Aorta (tissue), 5 donors: ENCODE measurements at regions not wholly inside any gene's neighbourhood (a gene's known extent, or its start where the extent isn't known, plus 50 kb on each side); places are given as distances from the start of the nearest gene placed in this dataset.
A peak's percentile ranks its signal among the peaks of the same experiment; 100 is the strongest.

Experiments used
- ATAC-seq: fragments of 200-7000 bp; cut with Tn5 transposase; one replicate; pipeline ENCODE4 v1.9.1; 2022; ENCODE audit warnings: moderate library complexity; ENCODE audit not compliant: low FRiP score
- DNase-seq, 2 donors: peaks; one replicate each; pipeline ENCODE4 v3.0.0-alpha.2; 2020
- H3K27ac ChIP-seq, 2 donors: one replicate each; pipeline ENCODE4 v1.5.1; 2013; ENCODE audit warnings: low read length in 2 of 2, mild to moderate bottlenecking in 2 of 2, moderate library complexity in 2 of 2, control low read depth in 1 of 2, inconsistent platforms in 1 of 2, low read depth in 1 of 2
- H3K27me3 ChIP-seq, 2 donors: one replicate each; pipeline ENCODE4 v1.6.1; 2013; ENCODE audit warnings: control low read depth in 1 of 2, low read length in 1 of 2, mild to moderate bottlenecking in 1 of 2, moderate library complexity in 1 of 2; ENCODE audit not compliant: insufficient read depth in 2 of 2, control insufficient read depth in 1 of 2
- H3K36me3 ChIP-seq, 2 donors: one replicate each; pipeline ENCODE4 v1.6.1; 2013; ENCODE audit warnings: control low read depth in 1 of 2, low read length in 1 of 2, mild to moderate bottlenecking in 1 of 2; ENCODE audit not compliant: insufficient read depth in 2 of 2, control insufficient read depth in 1 of 2
- H3K4me1 ChIP-seq, 2 donors: one replicate each; pipeline ENCODE4 v1.6.1; 2013; ENCODE audit warnings: low read length in 2 of 2, control low read depth in 1 of 2, mild to moderate bottlenecking in 1 of 2, moderate library complexity in 1 of 2; ENCODE audit not compliant: insufficient read depth in 2 of 2, control insufficient read depth in 1 of 2
- H3K4me3 ChIP-seq, 2 donors: one replicate each; pipeline ENCODE4 v1.5.1; 2013; ENCODE audit warnings: low read length in 2 of 2, control low read depth in 1 of 2, mild to moderate bottlenecking in 1 of 2
- H3K9me3 ChIP-seq: one replicate; pipeline ENCODE4 v1.6.1; 2013; ENCODE audit warnings: mild to moderate bottlenecking, low read length; ENCODE audit not compliant: control insufficient read depth
- WGBS, 2 donors: extraction: QIAGEN DNeasy Blood & Tissue Kit; methylation state at CpG; one replicate each; pipeline ENCODE4 v1.1.7; 2013; 5-methylcytosine and 5-hydroxymethylcytosine counted together
- intact Hi-C, 2 donors: fragments of 100-400 bp; cut with DNase I; formaldehyde crosslinking; loops; one replicate each; pipeline versions ENCODE4 v1.14.2 to v1.15.0; 2022
- donor health status: healthy with polysubstance abuse.
- donor health status: Bipolar disorder and iron deficiency.
- donor health status: DM: no; HTN: no; CAD: no.
- donor health status: DM: no; HTN: no; CAD: no.
- donor health status: DM: yes; HTN: yes; CAD: no.

DNA sequence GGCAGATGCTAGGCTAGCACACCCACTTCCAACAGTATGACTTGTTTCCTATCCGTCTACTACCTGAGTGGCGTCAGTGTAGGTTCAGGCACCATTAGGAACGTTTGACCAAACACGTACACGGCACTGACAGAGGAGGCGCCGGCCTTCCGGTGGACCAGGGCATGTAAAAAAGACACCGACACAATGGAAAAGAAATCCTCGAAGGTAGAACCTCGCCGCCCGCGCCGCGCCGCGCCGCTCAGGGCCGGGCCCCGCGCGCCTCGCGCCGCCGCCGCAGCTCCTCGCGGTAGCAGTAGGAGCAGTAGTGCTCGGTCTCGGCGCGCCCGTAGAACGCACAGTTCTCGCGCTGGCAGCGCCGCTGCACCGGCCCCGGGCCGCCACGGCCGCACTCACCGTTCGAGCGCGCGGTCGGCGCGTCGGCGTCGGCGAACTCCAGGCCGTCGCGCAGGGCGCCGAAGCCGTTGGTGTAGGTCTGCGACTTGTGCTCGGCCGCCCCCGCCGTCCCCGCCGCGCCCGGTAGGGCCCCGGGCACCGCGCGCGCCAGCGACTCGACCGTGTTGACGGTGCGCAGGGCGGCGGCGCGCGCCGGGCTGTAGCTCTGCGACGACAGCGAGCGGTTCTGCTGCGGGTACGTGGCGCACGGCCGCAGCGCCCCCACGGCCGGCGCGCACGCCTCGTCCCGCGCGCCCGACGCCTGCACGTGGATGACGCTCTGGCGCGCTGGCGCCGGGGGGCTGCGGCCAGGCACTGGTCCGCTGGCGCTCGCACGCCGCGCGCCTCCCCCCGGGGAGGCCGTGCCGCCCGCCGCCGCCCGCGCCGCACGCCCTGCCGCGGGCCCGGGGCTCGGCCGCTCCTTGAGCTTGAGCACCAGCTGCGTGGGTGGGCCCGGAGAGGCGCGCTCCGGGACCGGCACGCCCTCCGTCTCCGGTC lies 156.7 kb downstream of the KLF13 start:
- ATAC-seq (no peak), DNase-seq (no peak)
- Histone ChIP-seq H3K4me3 (peak overlapping the region in 1 of 2 donors; percentile 1), H3K36me3 (no peaks in the 10 kb centered on the region), H3K27me3 (no peaks in the 10 kb centered on the region), H3K4me1 (peaks cover 0 to under 1% of the 10 kb centered on the region in 2 donors), H3K9me3 (no peaks in the 10 kb centered on the region), H3K27ac (no peak overlapping the region)
- intact Hi-C loops: loop anchor here in 1 of 2 donors (10.0 kb wide), 2 partner anchors 159 to 489 kb away; partner anchors contain the start of genes KLF13 and MTMR10
- WGBS, 2 donors: 4 to 5% methylated on average over 117 to 147 of the region's 147 CpGs

DNA sequence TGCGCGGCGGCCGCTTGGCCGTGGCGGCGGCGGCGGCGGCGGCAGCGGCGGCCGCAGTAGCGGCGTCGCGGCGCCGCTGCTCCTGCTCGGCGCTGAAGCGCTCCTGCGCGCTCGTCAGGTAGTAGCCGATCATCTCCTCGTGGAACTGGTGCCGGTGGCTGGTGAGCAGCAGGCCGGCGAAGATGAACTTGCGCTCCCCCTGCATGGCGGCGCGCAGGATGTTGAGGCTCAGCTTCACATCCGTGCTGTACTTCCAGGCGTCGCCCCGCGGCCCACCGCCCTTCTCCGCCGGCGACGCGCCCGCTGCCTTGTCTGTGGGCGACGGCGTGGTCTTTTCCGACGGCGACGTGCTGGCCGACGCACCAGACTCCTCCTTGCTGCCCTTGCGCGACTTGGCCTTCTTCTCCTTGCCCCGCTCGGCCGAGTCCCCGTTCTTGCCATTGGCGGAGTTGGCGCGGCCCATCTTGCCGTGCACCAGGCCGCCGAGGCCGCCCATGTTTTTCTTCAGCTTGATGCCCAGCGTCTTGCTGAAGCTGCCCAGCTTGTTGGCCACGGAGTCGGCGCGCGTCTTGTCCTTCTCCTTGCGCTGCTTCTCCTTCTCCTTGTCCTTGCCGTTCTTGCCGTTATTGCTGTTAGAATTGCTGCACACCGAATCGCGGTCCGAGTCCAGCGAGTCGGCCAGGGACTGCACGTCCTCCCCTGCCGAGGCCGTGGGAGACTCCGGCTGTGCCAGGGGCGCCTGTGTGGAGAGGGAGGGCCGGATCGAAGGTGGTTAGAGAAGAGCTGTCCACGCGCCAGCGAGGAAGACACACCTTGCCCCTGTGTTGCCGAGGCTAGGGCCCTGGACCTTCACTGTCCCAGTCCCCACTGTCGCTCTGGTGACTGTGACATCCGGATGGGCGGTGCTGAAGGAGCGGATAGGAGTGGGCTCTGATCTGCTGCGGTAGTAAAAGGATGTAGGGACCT lies 157.6 kb downstream of the KLF13 start:
- no peak for DNase-seq
- Histone ChIP-seq H3K27ac (no peak overlapping the region), H3K4me1 (peaks cover 0 to 5% of the 10 kb centered on the region in 2 donors), H3K9me3 (no peaks in the 10 kb centered on the region), H3K27me3 (no peaks in the 10 kb centered on the region), H3K4me3 (no peak overlapping the region), H3K36me3 (no peaks in the 10 kb centered on the region)
- ATAC-seq: no peak
- intact Hi-C loops: loop anchor here in 1 of 2 donors (10.0 kb wide), 2 partner anchors 159 to 489 kb away; partner anchors contain the start of genes KLF13 and MTMR10
- 62% methylated on average over 86 to 100 of the region's 100 CpGs for WGBS, 2 donors

DNA sequence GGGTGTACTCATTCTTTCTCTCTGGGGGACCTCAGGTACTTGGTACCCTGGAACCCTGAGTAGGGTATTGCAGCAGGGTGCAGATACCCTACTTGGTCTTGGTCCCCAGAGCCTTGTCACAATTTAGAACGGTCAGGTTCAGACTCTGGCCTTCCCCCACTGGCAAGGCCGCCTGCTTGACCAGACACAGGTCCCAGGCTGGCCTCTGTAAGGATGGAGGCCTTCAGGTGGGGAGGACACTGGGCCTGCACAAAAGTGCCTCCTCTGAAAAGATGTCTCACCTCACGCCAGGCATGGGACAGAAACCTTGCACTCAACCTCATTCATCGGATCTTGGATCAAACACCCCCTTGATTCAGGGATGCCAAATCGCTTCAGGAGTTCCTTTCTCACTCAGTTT lies 158.4 kb downstream of the KLF13 start:
- intact Hi-C loops: loop anchor here in 1 of 2 donors (5.0 to 10.0 kb wide), 4 partner anchors 48 to 490 kb away; partner anchors contain the start of genes KLF13 and MTMR10
- no peak for DNase-seq

DNA sequence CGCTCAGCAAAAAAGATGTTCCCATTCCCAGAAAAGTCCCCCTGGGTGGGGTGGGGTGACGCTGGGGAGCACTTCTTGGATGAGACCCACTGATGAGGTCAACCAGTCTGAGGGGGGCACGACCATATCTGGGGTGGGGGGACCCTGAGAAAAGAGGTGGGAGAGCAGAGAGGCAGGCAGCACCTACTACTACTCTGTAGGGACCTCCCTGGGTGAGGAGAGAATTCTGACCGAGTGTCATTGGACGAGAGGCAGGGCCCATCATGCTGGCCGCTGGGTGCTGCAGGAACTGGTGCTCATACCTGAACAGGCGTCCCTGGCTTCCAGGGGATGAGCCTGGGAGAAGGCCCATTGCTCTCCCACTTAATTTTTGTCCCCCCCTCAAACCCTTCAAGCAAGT lies 158.8 kb downstream of the KLF13 start:
- H3K4me1 ChIP-seq: peaks cover 0 to 5% of the 10 kb centered on the region in 2 donors
- no peak overlapping the region for H3K4me3 ChIP-seq
- intact Hi-C loops: loop anchor here in 1 of 2 donors (5.0 to 10.0 kb wide), 4 partner anchors 48 to 491 kb away; partner anchors contain the start of genes KLF13 and MTMR10
- no peak for ATAC-seq
- no peaks in the 10 kb centered on the region for H3K36me3 ChIP-seq
- no peaks in the 10 kb centered on the region for H3K27me3 ChIP-seq
- H3K9me3 ChIP-seq: no peaks in the 10 kb centered on the region
- 92 to 95% methylated on average over 7 of the region's 7 CpGs for WGBS, 2 donors
- H3K27ac ChIP-seq: no peak overlapping the region
- no peak for DNase-seq

More for the DNA sequence above, 158.4 kb downstream of the KLF13 start:
- Histone ChIP-seq H3K27me3 (no peaks in the 10 kb centered on the region), H3K4me3 (no peak overlapping the region), H3K36me3 (no peaks in the 10 kb centered on the region), H3K4me1 (peaks cover 0 to 5% of the 10 kb centered on the region in 2 donors), H3K27ac (no peak overlapping the region), H3K9me3 (no peaks in the 10 kb centered on the region)
- WGBS, 2 donors: 96% methylated on average over 5 of the region's 5 CpGs
- no peak for ATAC-seq

DNA sequence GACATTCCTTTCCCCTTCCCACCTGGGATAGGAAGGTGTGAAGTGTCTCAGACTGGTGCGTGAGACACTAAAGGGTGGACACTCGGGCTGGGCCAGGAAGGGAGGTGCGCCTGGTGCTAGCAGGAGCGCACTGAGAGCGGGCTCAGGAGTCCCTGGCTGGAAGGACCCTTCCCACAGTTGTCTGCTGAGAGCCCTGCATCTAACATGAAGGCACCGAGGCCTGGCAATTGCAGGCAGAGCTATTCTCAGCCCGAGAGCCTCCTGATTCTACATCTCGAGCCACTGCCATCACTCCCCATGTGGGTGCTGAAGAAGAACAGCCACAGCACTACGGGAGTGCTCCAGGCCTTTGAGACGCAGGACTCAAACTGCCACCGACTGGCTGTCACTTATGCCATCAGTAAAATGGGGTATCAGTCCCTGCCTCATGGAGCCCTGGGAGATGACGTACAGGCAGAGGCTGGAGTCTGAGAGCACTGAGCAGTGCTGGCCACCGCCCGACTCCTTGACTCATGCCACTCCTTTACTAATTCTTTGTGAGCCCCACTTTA lies 159.4 kb downstream of the KLF13 start:
- ATAC-seq: no peak
- 93 to 94% methylated on average over 14 of the region's 14 CpGs for WGBS, 2 donors
- H3K27ac ChIP-seq: no peak overlapping the region

DNA sequence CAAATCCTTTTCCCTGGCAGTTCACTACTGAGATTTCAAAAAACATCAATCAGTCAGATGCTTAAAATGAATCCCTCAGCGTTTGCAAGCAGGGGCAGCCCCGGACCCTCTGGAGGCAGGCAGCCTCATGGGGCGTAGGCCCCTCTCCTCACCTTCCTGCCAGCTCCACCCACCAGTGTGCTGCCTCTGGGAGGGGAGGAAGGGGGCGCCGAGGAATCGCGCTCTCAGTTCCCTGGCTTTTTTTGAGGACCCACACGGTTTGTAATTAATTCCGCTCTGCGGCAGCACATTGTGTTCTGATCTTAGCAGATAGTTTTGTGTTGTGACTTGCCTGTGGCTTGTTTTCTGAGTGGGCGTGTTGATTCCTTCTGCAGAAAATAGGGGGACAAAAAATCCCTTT lies 159.9 kb downstream of the KLF13 start:
- Histone ChIP-seq H3K36me3 (no peaks in the 10 kb centered on the region), H3K27me3 (no peaks in the 10 kb centered on the region), H3K4me3 (no peak overlapping the region), H3K4me1 (peaks cover 0 to 5% of the 10 kb centered on the region in 2 donors), H3K9me3 (no peaks in the 10 kb centered on the region), H3K27ac (no peak overlapping the region)
- 85% methylated on average over 11 of the region's 11 CpGs for WGBS, 2 donors
- intact Hi-C loops: loop anchor here in 1 of 2 donors (5.0 to 10.0 kb wide), 4 partner anchors 49 to 492 kb away; partner anchors contain the start of genes KLF13 and MTMR10
- ATAC-seq (no peak), DNase-seq (no peak)

More for the DNA sequence above, 159.4 kb downstream of the KLF13 start:
- peaks cover 0 to 5% of the 10 kb centered on the region in 2 donors for H3K4me1 ChIP-seq
- intact Hi-C loops: loop anchor here in 1 of 2 donors (5.0 to 10.0 kb wide), 4 partner anchors 49 to 491 kb away; partner anchors contain the start of genes KLF13 and MTMR10
- H3K36me3 ChIP-seq: no peaks in the 10 kb centered on the region
- no peak for DNase-seq
- H3K4me3 ChIP-seq: no peak overlapping the region
- no peaks in the 10 kb centered on the region for H3K9me3 ChIP-seq
- H3K27me3 ChIP-seq: no peaks in the 10 kb centered on the region

DNA sequence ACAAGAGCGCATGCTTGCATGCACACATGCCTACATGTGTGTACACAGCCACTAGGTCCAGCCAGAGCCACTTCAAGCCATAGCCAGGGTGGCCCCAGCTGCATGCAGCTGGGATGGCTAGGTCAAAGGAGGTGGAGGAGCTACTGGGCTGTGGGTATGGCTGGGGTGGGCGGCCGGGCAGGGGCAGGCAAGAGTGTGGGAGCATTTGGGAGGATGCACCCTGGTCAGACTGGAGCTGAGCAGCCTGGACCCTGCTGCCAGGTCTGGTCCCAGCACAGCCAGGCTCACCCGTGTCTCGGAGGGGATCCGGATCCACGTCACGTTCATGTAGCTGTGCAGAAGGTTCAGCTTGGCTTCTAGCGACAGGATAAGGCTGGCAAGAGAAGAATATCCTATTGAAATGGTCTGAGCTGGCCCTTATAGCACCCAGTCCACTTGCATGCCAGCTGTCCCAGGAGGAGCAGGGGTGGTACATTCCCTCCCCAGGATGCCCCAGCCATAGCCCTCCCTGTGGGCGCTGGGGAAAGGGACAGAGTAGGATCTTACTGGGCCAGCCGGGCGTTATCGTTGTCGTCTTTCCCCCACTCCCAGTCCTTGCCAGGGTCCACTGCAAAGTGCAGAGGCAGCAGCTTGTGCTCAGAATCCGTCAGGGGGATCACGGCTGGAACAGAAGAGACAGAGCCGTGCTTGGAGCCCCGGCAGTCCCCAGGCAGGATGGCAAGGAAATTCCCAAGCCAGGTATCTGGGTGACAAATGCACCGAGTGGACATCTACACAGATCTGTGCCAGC lies 160.5 kb downstream of the KLF13 start:
- Histone ChIP-seq H3K9me3 (no peaks in the 10 kb centered on the region), H3K4me1 (peaks cover 0 to 5% of the 10 kb centered on the region in 2 donors), H3K27ac (no peak overlapping the region), H3K4me3 (no peak overlapping the region), H3K36me3 (no peaks in the 10 kb centered on the region), H3K27me3 (no peaks in the 10 kb centered on the region)
- DNase-seq (no peak), ATAC-seq (no peak)
- 93% methylated on average over 19 of the region's 19 CpGs for WGBS, 2 donors
- intact Hi-C loops: loop anchor here in 1 of 2 donors (5.0 to 10.0 kb wide), 4 partner anchors 50 to 492 kb away; partner anchors contain the start of genes KLF13 and MTMR10
